NCI-H82 (cell line): ENCODE measurements at regions not wholly inside any gene's neighbourhood (a gene's known extent, or its start where the extent isn't known, plus 50 kb on each side); places are given as distances from the start of the nearest gene placed in this dataset.
"Not testable (repeated sequence)": the region's sequence is repeated elsewhere in the genome, so short reads cannot be mapped to it uniquely, and the experiment has no call there.

Source experiments
- DNase-seq: peaks from one replicate; lab custom pipeline; 2025; lab: John Stamatoyannopoulos, UW

DNA sequence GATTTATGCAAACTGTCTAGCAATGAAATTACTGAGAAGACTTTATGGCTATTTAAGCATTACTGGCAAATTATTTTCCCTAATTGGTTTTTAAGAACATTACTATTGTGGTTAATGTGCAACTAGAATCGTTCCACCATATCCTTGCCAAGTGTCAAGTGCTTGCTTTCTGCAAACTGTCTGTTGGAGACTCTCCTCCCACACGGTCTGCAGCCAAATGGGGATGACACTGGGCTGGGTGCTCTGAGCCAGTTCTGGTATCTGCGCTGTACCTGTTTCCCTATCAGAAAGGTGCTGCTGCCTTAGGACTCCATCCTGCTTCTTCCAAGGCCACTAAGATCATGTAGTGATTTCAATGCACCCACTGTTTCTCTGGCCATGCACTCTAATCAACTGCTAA, 110.4 kb downstream of the RAMP3 start:
- DNase-seq = no peak

GRCh38 chr7:45269192-45269591, 111.6 kb downstream of the RAMP3 start:
- DNase-seq = no peak

DNA sequence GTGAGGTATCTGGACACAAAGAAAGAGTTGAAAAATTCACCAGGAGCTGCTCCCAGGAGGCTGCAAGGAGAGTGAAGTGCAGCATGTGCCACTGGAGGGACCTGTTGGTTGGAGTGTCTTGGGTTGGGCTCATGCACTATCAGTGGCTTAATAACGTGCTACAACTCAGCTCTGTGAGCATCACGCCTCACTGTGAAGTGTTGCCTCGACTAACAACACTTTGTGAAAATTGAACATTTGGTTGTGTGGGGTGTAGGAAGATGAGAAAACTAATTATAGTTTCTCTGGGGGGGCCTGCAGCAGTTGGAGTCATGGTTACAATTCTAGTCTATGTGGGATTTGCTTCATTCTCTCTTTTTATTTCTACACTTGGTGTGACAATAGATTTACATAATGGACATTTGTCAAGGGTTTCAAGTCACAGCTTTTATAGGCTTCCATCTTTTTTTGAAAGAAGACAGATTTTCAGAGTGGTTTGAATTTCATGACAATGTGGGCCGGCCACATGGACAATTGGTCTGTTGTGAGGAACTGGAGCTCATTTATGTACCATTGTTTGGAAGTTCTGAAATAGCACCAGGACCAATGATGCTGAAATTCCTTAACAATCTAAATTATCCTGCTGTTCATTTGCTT, 121.3 kb downstream of the RAMP3 start:
- DNase-seq = no peak

GRCh38 chr7:45289611-45290010, 132.0 kb downstream of the RAMP3 start:
- DNase-seq = not testable (repeated sequence)

DNA sequence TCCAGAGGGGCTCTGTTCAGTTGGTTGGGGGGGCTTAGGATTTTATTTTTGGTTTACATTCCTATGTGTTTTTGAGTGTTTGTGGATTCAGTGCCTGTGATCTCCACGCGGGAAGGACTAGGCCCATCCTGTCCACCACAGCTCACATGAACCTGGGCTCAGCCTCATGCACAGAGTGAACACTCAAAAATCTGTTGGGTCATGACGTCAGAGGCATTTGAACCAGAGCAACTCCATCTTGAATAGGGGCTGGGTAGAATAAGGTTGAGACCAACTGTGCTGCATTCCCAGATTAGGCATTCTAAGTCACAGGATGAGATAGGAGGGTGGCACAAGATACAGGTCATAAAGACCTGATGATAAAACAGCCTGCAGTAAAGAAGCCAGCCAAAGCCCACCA, 133.3 kb downstream of the RAMP3 start:
- no peak for DNase-seq

DNA sequence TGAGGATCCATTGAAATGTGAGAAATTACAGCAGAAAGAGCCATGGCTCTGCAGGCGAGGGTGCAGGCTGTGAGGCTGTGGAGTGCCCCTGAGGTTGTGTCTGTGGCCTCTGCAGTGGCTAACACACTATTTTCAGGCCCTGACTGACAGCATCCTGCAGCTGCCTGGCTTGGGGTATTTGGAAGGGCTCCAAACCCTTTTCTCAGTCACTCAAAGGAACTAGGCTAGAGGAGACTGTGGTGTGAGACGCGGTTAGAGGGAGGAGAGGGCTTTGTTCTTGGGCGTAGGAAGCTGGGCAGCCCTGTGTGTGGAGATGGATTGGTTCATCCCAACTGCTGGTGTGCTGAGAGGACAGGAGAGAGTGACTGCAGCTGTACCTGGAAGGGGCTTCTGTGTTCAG, 134.9 kb downstream of the RAMP3 start:
- peak; percentile 70 for DNase-seq

DNA sequence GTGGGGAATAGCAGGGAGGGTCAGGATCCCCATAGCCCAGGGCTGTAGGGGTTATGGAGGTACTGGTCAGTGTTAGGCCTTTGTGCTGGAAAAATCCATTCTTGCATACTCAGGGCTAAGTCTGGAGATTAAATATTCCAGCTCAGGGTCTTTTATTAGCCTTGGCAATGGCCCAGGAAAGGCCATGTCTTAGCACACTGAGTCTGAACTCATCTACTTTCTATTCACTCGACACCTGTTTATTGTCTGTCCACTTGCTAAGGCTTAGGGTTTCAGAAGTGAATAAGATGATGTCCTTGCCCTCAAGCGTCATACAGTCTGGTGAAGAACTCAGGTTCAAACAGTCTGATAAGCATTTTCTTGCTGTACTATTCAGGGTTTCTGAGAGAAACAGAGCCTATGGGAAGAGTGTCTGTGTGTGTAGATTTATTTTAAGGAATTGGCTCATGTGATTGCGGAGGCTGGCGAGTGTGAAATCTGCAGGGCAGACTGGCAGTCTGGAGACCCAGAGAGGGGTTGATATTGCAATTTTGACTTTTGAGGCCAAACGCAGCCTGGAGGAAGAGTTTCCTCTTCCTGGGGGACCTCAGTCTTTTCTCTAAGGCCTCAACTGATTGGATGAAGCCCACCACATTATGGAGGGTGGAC, 135.8 kb downstream of the RAMP3 start:
- DNase-seq = peak; percentile 52

GRCh38 chr7:45294559-45294958, 137.0 kb downstream of the RAMP3 start:
- DNase-seq = peak; percentile 64

GRCh38 chr7:45295222-45295621, 137.6 kb downstream of the RAMP3 start:
- DNase-seq = peak; percentile 97

DNA sequence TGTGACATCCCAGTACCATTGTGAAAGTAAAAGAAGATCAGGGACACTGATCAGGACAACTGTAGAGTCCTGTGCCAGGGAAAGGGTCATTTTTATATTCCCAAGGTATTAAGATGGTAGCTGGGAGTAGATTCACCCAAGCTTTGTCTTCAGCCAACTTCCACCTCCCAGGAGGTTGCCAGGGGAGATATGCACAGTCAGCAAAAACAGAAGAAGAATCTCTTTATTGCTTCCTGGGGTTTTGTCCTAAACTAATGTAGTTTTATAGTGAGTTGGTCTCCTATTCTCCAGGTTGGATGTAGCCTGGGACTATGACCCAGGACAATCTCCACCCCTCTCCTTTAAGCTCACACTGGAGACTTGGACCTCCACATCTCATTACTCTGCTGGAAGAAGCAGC, 139.2 kb downstream of the RAMP3 start:
- DNase-seq = no peak

DNA sequence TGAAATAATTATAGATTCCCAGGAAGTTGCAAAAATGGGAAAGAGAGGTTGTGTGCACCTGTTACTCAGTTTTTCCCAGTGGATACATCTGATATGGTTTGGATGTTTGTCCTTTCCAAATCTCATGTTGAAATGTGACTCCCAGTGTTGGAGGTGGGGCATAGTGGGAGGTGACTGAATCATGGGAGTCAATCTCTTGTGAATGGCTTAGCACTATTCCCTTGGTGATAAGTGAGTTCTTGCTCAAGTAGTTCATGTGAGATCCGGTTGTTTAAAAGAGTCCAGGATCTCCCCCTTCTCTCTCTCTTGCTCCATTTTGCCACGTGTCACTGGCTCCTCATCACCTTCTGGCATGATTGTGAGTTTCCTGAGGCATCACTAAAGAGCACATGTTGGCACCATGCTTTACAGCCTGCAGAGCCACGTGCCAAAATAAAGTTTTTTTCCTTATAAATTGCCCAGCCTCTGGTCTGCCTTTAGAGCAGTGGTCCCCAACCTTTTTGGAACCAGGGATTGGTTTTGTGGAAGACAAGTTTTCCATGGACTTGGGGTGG, 149.2 kb downstream of the RAMP3 start:
- DNase-seq = no peak

DNA sequence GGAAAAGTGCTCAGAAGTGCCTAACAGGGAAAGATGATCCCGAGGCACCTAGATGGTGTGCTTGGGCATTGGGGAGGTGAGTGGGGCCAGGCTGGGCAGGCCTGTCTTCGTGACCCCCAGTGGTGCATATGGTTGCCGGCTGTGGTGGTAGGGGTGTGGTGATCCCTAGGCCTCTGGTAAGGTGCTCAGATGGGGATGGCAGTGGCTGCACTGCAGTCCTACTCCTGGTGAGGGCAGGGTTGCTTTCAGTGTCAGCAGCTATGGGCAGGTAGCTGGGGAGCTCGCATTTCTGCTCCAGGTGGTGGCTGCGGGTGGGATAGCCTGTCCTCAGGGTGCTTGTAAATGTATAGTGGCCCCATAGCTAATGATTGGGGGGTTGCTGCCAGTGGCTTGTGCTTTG, 154.0 kb downstream of the RAMP3 start:
- DNase-seq = no peak

GRCh38 chr7:45315512-45315911, 157.9 kb downstream of the RAMP3 start:
- DNase-seq = not testable (repeated sequence)

GRCh38 chr7:45324683-45325237, 167.2 kb downstream of the RAMP3 start:
- DNase-seq = peak; percentile 14

DNA sequence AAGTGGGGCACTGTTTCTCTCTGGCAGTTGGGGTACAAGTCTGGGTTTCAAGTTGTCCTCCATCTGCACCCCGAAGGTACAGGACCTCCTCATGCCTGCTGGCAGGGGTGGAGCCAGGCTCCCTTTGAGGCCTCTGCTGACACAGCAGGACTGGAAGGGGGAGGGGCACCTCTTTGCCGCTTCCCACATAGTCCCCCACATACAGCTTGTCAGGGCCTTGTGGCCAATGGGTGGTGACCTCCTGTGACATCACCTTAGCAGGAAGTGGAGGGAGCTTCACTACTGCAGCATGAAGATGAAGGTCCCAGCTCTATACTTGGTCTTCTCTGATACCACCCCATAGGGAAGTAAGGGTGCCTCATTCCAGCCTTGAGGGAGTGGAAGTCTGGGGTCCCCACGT, 167.8 kb downstream of the RAMP3 start:
- no peak for DNase-seq

- DNase-seq = no peak
Measured at GRCh38 chr7:45328403-45328981, 170.9 kb downstream of the RAMP3 start.

DNA sequence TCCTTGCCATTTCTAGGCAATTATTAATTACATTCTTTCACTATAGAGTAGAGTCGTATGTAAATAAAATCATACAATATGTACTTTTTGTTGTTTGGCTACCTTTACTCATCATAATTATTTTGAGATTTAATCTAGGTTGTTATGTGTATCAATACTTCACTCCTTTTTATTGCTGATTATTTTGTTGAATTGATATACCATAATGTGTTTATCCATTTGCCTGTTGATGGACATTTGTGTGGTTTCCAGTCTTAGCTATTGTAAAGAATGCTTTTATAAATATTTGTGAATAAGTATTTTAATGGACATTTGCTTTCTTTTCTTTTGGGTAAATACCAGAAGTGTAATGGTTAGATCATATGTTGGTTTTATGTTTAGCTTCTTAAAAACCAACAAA, 174.0 kb downstream of the RAMP3 start:
- no peak for DNase-seq

DNA sequence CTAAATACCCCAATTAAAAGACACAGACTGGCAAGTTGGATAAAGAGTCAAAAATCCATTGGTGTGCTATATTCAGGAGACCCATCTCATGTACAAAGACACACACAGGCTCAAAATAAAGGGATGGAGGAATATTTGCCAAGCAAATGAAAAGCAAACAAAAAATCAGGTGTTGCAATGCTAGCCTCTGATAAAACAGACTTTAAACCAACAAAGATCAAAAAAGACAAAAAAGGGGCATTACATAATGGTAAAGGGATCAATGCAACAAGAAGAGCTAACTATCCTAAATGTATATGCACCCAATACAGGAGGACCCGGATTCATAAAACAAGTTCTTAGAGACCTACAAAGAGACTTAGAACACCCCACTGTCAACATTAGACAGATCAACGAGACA, 177.4 kb downstream of the RAMP3 start:
- DNase-seq = not testable (repeated sequence)

GRCh38 chr7:45342236-45342635, 184.6 kb downstream of the RAMP3 start:
- DNase-seq = no peak

- DNase-seq = no peak
Measured at GRCh38 chr7:45343746-45344145, 186.2 kb downstream of the RAMP3 start.

GRCh38 chr7:45347804-45348203, 190.2 kb downstream of the RAMP3 start:
- DNase-seq = no peak

- no peak for DNase-seq
Measured at GRCh38 chr7:45349090-45349489, 191.5 kb downstream of the RAMP3 start.

DNA sequence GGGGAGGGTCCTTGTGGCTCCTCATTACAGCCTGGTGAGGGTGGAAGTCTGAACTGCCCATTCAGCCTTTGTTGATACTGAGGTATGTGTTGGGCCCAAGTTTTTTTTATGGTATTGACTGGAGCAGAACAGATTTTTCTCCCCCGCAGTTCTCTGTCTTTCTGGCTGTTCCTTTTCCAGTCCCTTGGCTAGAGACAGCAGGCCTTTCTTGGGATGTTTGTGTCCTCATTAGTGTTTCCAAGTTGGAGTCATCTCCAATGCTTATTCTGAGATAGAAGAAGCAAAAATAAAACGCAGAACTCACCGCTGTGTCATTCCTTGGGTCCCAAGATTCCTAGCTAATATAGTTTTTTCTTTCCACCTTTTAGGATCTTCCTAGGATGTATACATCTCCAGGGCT, 193.3 kb downstream of the RAMP3 start:
- DNase-seq = no peak
